Karpas-422 (cell line): ENCODE measurements at regions not wholly inside any gene's neighbourhood (a gene's known extent, or its start where the extent isn't known, plus 50 kb on each side); places are given as distances from the start of the nearest gene placed in this dataset.
"Not testable (repeated sequence)": the region's sequence is repeated elsewhere in the genome, so short reads cannot be mapped to it uniquely, and the experiment has no call there.

Experiments
- DNase-seq: peaks from one replicate; pipeline ENCODE4 v3.0.0-alpha.2; 2015
- H2AFZ ChIP-seq: fragments of 200-600 bp; sonication (generic); 2 replicates; pipeline ENCODE4 v1.6.1; 2014; ENCODE audit warnings: antibody characterized with exemption, low read length, mixed read lengths
- H3K27ac ChIP-seq: fragments of 200-600 bp; sonication (generic); 2 replicates; pipeline ENCODE4 v1.5.1; 2014; ENCODE audit warnings: mild to moderate bottlenecking, low read length, moderate library complexity
- H3K27me3 ChIP-seq: fragments of 200-600 bp; sonication (generic); 2 replicates; pipeline ENCODE4 v1.6.1; 2014; ENCODE audit warnings: low read length, mixed read lengths
- H3K36me3 ChIP-seq: fragments of 200-600 bp; sonication (generic); 2 replicates; pipeline ENCODE4 v1.6.1; 2014; ENCODE audit warnings: low read length, mixed read lengths; ENCODE audit not compliant: insufficient read depth
- H3K4me1 ChIP-seq: fragments of 200-600 bp; sonication (generic); 2 replicates; pipeline ENCODE4 v1.6.1; 2014; ENCODE audit warnings: mild to moderate bottlenecking, low read length, mixed read lengths
- H3K4me2 ChIP-seq: fragments of 200-600 bp; sonication (generic); 2 replicates; pipeline ENCODE4 v1.6.1; 2014; ENCODE audit warnings: low read length, low read depth, mild to moderate bottlenecking; ENCODE audit not compliant: poor library complexity, severe bottlenecking
- H3K4me3 ChIP-seq: fragments of 200-600 bp; sonication (generic); 2 replicates; pipeline ENCODE4 v1.5.1; 2014; ENCODE audit warnings: mild to moderate bottlenecking, antibody characterized with exemption, low read length, mixed read lengths
- H3K79me2 ChIP-seq: fragments of 200-600 bp; sonication (generic); 2 replicates; pipeline ENCODE4 v1.6.1; 2014; ENCODE audit warnings: mild to moderate bottlenecking, low read length, mixed read lengths
- H3K9ac ChIP-seq: fragments of 200-600 bp; sonication (generic); 2 replicates; pipeline ENCODE4 v1.6.0; 2014; ENCODE audit warnings: low read length
- H3K9me2 ChIP-seq: fragments of 200-600 bp; sonication (generic), shearing (Covaris generic); replicated peaks from 2 replicates; pipeline ENCODE4 v1.6.0; 2014; ENCODE audit warnings: mild to moderate bottlenecking, low read length, moderate library complexity; ENCODE audit not compliant: insufficient read depth
- H3K9me3 ChIP-seq: fragments of 300-700, 200-600 bp; sonication (generic); 2 replicates; pipeline ENCODE4 v1.6.1; 2014; ENCODE audit warnings: low read length, mixed read lengths
- H4K20me1 ChIP-seq: fragments of 200-600 bp; sonication (generic); 2 replicates; pipeline ENCODE4 v1.6.1; 2014; ENCODE audit warnings: mild to moderate bottlenecking, antibody characterized with exemption, low read length, low read depth; ENCODE audit not compliant: insufficient read depth

DNA sequence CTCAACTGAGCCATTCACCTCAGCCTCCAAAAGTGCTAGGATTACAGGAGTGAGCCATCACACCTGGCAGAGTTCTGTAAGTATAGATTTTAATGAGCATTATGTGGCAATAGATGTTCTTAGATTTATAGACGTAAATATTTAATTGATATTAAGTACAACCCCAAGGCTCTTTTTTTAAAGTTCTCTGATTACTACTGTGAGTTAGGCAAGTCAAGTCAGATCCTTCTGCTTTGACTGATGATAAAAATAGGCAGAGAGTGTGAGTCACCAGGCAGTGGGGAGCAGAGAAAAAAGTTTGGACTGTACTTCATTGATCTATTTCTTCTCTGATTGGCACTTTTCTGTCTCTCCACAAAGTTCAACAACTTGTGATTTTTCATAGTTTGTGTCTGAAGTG is 1379.9 kb downstream of the UQCRFS1 start:
- H3K27ac ChIP-seq = no peak overlapping the region
- no peak overlapping the region for H3K9ac ChIP-seq
- no peak overlapping the region for H3K4me2 ChIP-seq
- H3K4me3 ChIP-seq = no peak overlapping the region
- no peak overlapping the region for H2AFZ ChIP-seq
- H3K4me1 ChIP-seq = no peaks in the 10 kb centered on the region
- H3K9me2 ChIP-seq = no peaks in the 10 kb centered on the region
- no peaks in the 10 kb centered on the region for H3K36me3 ChIP-seq
- no peaks in the 10 kb centered on the region for H3K9me3 ChIP-seq
- no peak for DNase-seq
- no peaks in the 10 kb centered on the region for H4K20me1 ChIP-seq
- H3K27me3 ChIP-seq = no peaks in the 10 kb centered on the region
- H3K79me2 ChIP-seq = no peaks in the 10 kb centered on the region

GRCh38 chr19:27828829-27829228 is 1384.1 kb downstream of the UQCRFS1 start:
- H4K20me1 ChIP-seq = no peaks in the 10 kb centered on the region
- H3K36me3 ChIP-seq = no peaks in the 10 kb centered on the region
- no peaks in the 10 kb centered on the region for H3K27me3 ChIP-seq
- H3K4me1 ChIP-seq = no peaks in the 10 kb centered on the region
- no peak overlapping the region for H3K4me3 ChIP-seq
- H2AFZ ChIP-seq = no peak overlapping the region
- no peak overlapping the region for H3K4me2 ChIP-seq
- no peaks in the 10 kb centered on the region for H3K9me2 ChIP-seq
- H3K9ac ChIP-seq = no peak overlapping the region
- no peaks in the 10 kb centered on the region for H3K79me2 ChIP-seq
- no peak for DNase-seq
- no peaks in the 10 kb centered on the region; the same call in 1 of the 2 replicates for H3K9me3 ChIP-seq
- no peak overlapping the region for H3K27ac ChIP-seq

DNA sequence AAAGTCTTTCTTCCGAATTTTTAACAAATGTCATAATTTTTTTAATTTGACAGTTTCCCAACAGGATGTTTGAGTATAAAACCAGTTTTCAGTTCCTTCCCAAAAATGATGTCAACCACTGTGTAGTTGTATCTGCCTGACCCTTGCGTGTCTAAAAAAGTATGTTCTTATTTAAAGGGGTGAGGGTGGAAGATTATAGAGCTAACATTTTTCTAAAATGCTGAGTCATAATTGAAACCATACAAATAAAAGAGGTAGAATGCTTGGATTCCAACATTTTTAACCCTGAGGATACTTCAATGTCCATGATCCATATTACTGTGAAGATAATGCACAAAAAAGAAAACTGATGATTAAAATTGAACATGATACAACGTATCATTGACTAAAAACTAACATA is 1388.8 kb downstream of the UQCRFS1 start:
- no peak for DNase-seq
- H3K27me3 ChIP-seq = no peaks in the 10 kb centered on the region
- H3K9me2 ChIP-seq = no peaks in the 10 kb centered on the region

DNA sequence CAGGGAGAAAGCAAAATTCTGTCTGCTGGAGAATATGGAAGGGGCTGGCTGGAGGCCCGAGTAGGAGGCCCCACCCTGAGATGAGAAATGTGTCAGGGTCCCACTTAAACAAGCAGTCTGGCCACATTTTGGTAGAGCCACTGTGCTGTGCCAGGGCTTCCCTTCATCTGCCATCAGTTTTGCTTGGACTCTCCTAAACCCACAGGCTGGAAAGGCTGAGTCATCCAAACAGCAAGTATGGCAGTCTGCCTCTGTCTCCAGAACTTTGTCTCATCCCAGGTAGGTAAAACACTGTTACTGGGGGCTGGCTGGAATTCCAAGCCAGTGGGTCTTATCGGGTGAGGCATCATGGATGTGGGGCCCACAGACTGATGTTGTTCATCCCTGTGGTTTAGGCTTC is 1390.6 kb downstream of the UQCRFS1 start:
- Histone ChIP-seq H3K9ac (no peak overlapping the region), H4K20me1 (no peaks in the 10 kb centered on the region), H3K27ac (no peak overlapping the region), H3K4me3 (no peak overlapping the region), H3K27me3 (no peaks in the 10 kb centered on the region), H2AFZ (no peak overlapping the region), H3K4me2 (no peak overlapping the region), H3K79me2 (no peaks in the 10 kb centered on the region), H3K9me2 (no peaks in the 10 kb centered on the region), H3K36me3 (no peaks in the 10 kb centered on the region), H3K4me1 (no peaks in the 10 kb centered on the region), H3K9me3 (no peaks in the 10 kb centered on the region; the same call in 1 of the 2 replicates)
- DNase-seq = no peak

More for the DNA sequence above, 1388.8 kb downstream of the UQCRFS1 start:
- H4K20me1 ChIP-seq = no peaks in the 10 kb centered on the region
- H3K27ac ChIP-seq = no peak overlapping the region
- no peak overlapping the region for H3K4me2 ChIP-seq
- no peaks in the 10 kb centered on the region; the same call in 1 of the 2 replicates for H3K9me3 ChIP-seq
- H3K9ac ChIP-seq = no peak overlapping the region
- no peaks in the 10 kb centered on the region for H3K4me1 ChIP-seq
- no peak overlapping the region for H3K4me3 ChIP-seq
- H2AFZ ChIP-seq = no peak overlapping the region
- H3K79me2 ChIP-seq = no peaks in the 10 kb centered on the region
- H3K36me3 ChIP-seq = no peaks in the 10 kb centered on the region

- Histone ChIP-seq H3K4me3 (no peak overlapping the region), H3K9me3 (no peaks in the 10 kb centered on the region; the same call in 1 of the 2 replicates), H3K27me3 (no peaks in the 10 kb centered on the region), H3K79me2 (no peaks in the 10 kb centered on the region), H4K20me1 (no peaks in the 10 kb centered on the region), H3K4me2 (no peak overlapping the region), H3K9me2 (no peaks in the 10 kb centered on the region), H3K4me1 (no peaks in the 10 kb centered on the region), H3K27ac (no peak overlapping the region), H2AFZ (no peak overlapping the region), H3K36me3 (no peaks in the 10 kb centered on the region), H3K9ac (no peak overlapping the region)
- no peak for DNase-seq
Measured at GRCh38 chr19:27821418-27822018, 1391.4 kb downstream of the UQCRFS1 start.

- Histone ChIP-seq H3K9ac (no peak overlapping the region), H3K4me2 (no peak overlapping the region), H3K79me2 (no peaks in the 10 kb centered on the region), H2AFZ (no peak overlapping the region), H3K27ac (no peak overlapping the region), H3K4me3 (no peak overlapping the region), H3K36me3 (no peaks in the 10 kb centered on the region), H3K9me2 (no peaks in the 10 kb centered on the region), H4K20me1 (no peaks in the 10 kb centered on the region), H3K9me3 (peaks cover 3% of the 10 kb centered on the region; the same call in 1 of the 2 replicates), H3K27me3 (no peaks in the 10 kb centered on the region), H3K4me1 (no peaks in the 10 kb centered on the region)
- DNase-seq = no peak
Measured at GRCh38 chr19:27815985-27816384, 1397.0 kb downstream of the UQCRFS1 start.

DNA sequence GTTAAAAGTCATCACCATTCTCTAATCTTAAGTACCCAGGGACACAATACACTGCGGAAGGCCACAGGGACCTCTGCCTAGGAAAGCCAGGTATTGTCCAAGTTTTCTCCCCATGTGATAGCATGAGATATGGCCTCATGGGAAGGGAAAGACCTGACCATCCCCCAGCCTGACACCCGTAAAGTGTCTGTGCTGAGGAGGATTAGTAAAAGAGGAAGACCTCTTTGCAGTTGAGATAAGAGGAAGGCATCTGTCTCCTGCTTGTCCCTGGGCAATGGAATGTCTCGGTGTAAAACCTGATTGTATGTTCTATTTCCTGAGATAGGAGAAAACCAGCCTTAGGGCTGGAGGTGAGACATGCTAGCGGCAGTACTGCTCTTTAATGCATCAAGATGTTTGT is 1398.1 kb downstream of the UQCRFS1 start:
- not testable (repeated sequence) for H3K27me3 ChIP-seq, H3K4me3 ChIP-seq, H3K79me2 ChIP-seq, DNase-seq, H3K9me2 ChIP-seq, H3K36me3 ChIP-seq, H3K27ac ChIP-seq, H3K9ac ChIP-seq, H3K4me2 ChIP-seq, H3K4me1 ChIP-seq, H4K20me1 ChIP-seq, H3K9me3 ChIP-seq, H2AFZ ChIP-seq

DNA sequence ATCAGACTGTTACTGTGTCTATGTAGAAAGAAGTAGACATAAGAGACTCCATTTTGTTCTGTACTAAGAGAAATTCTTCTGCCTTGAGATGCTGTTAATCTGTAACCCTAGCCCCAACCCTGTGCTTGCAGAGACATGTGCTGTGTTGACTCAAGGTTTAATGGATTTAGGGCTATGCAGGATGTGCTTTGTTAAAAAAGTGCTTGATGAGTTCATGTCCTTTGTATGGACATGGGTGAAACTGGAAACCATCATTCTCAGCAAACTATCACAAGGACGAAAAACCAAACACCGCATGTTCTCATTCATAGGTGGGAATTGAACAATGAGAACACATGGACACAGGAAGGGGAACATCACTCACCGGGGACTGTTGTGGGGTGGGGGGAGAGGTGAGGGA is 1398.7 kb downstream of the UQCRFS1 start:
- H3K9me3 ChIP-seq, H3K36me3 ChIP-seq, H3K79me2 ChIP-seq, H3K4me2 ChIP-seq, H2AFZ ChIP-seq, DNase-seq, H3K27me3 ChIP-seq, H3K27ac ChIP-seq, H3K4me1 ChIP-seq, H3K9me2 ChIP-seq, H3K4me3 ChIP-seq, H4K20me1 ChIP-seq, H3K9ac ChIP-seq: not testable (repeated sequence)
